Activated naive CD4-positive, alpha-beta T cell treated with anti-CD3 and anti-CD28 coated beads, Interleukin-2, amount 50 U/mL, for 24 hours (primary cell): ENCODE measurements at regions not wholly inside any gene's neighbourhood (a gene's known extent, or its start where the extent isn't known, plus 50 kb on each side); places are given as distances from the start of the nearest gene placed in this dataset.

Experiments
- H3K27ac Mint-ChIP-seq: one replicate; pipeline ENCODE4 v1.8.0; 2021; ENCODE audit warnings: mild to moderate bottlenecking, mixed read lengths
- H3K27me3 Mint-ChIP-seq: one replicate; pipeline ENCODE4 v1.8.0; 2021; ENCODE audit warnings: mixed read lengths
- H3K36me3 Mint-ChIP-seq: one replicate; pipeline ENCODE4 v1.8.0; 2021; ENCODE audit warnings: mixed read lengths
- H3K4me1 Mint-ChIP-seq: one replicate; pipeline ENCODE4 v1.8.0; 2021; ENCODE audit warnings: mixed read lengths
- H3K4me3 Mint-ChIP-seq: one replicate; pipeline ENCODE4 v1.8.0; 2021; ENCODE audit warnings: mild to moderate bottlenecking, mixed read lengths
- H3K9me3 Mint-ChIP-seq: one replicate; pipeline ENCODE4 v1.8.0; 2021; ENCODE audit warnings: mixed read lengths

- Mint-ChIP-seq H3K4me3 (no peak overlapping the region), H3K9me3 (no peaks in the 10 kb centered on the region), H3K4me1 (no peaks in the 10 kb centered on the region), H3K27ac (no peak overlapping the region), H3K27me3 (no peaks in the 10 kb centered on the region), H3K36me3 (no peaks in the 10 kb centered on the region)
These were observed 338.7 kb downstream of the BRD1 start for GRCh38 chr22:49488943-49489342.

GRCh38 chr22:49487950-49488349 is 339.7 kb downstream of the BRD1 start:
- Mint-ChIP-seq H3K27me3 (no peaks in the 10 kb centered on the region), H3K36me3 (no peaks in the 10 kb centered on the region), H3K27ac (no peak overlapping the region), H3K4me3 (no peak overlapping the region), H3K4me1 (no peaks in the 10 kb centered on the region), H3K9me3 (no peaks in the 10 kb centered on the region)

- no peak overlapping the region for H3K4me3 Mint-ChIP-seq
- no peaks in the 10 kb centered on the region for H3K4me1 Mint-ChIP-seq
- peaks cover 2% of the 10 kb centered on the region for H3K27me3 Mint-ChIP-seq
- no peak overlapping the region for H3K27ac Mint-ChIP-seq
- no peaks in the 10 kb centered on the region for H3K9me3 Mint-ChIP-seq
- no peaks in the 10 kb centered on the region for H3K36me3 Mint-ChIP-seq
These were observed 341.4 kb downstream of the BRD1 start for GRCh38 chr22:49486225-49486624.

GRCh38 chr22:49483946-49484345 is 343.7 kb downstream of the BRD1 start:
- peaks cover 7% of the 10 kb centered on the region for H3K27me3 Mint-ChIP-seq
- no peak overlapping the region for H3K27ac Mint-ChIP-seq
- no peaks in the 10 kb centered on the region for H3K4me1 Mint-ChIP-seq
- H3K9me3 Mint-ChIP-seq = no peaks in the 10 kb centered on the region
- H3K36me3 Mint-ChIP-seq = no peaks in the 10 kb centered on the region
- H3K4me3 Mint-ChIP-seq = no peak overlapping the region

GRCh38 chr22:49483281-49483870 is 344.3 kb downstream of the BRD1 start:
- no peaks in the 10 kb centered on the region for H3K36me3 Mint-ChIP-seq
- H3K27ac Mint-ChIP-seq = no peak overlapping the region
- H3K4me1 Mint-ChIP-seq = no peaks in the 10 kb centered on the region
- H3K9me3 Mint-ChIP-seq = no peaks in the 10 kb centered on the region
- no peak overlapping the region for H3K4me3 Mint-ChIP-seq
- H3K27me3 Mint-ChIP-seq = peaks cover 7% of the 10 kb centered on the region

- H3K4me3 Mint-ChIP-seq = no peak overlapping the region
- no peaks in the 10 kb centered on the region for H3K9me3 Mint-ChIP-seq
- H3K27me3 Mint-ChIP-seq = peaks cover 7% of the 10 kb centered on the region
- no peak overlapping the region for H3K27ac Mint-ChIP-seq
- no peaks in the 10 kb centered on the region for H3K4me1 Mint-ChIP-seq
- H3K36me3 Mint-ChIP-seq = no peaks in the 10 kb centered on the region
These were observed 344.9 kb downstream of the BRD1 start for GRCh38 chr22:49482811-49483210.

GRCh38 chr22:49481659-49482399 is 345.8 kb downstream of the BRD1 start:
- H3K4me1 Mint-ChIP-seq = no peaks in the 10 kb centered on the region
- H3K4me3 Mint-ChIP-seq = no peak overlapping the region
- H3K27ac Mint-ChIP-seq = no peak overlapping the region
- H3K27me3 Mint-ChIP-seq = peaks cover 7% of the 10 kb centered on the region
- H3K9me3 Mint-ChIP-seq = peaks cover under 1% of the 10 kb centered on the region
- no peaks in the 10 kb centered on the region for H3K36me3 Mint-ChIP-seq

- no peak overlapping the region for H3K27ac Mint-ChIP-seq
- no peak overlapping the region for H3K4me3 Mint-ChIP-seq
- H3K9me3 Mint-ChIP-seq = peaks cover 8% of the 10 kb centered on the region
- H3K4me1 Mint-ChIP-seq = no peaks in the 10 kb centered on the region
- H3K27me3 Mint-ChIP-seq = peaks cover 8% of the 10 kb centered on the region
- peaks cover 3% of the 10 kb centered on the region for H3K36me3 Mint-ChIP-seq
These were observed 346.6 kb downstream of the BRD1 start for GRCh38 chr22:49480896-49481658.

- peaks cover 8% of the 10 kb centered on the region for H3K27me3 Mint-ChIP-seq
- H3K36me3 Mint-ChIP-seq = peaks cover 4% of the 10 kb centered on the region
- no peak overlapping the region for H3K27ac Mint-ChIP-seq
- H3K4me1 Mint-ChIP-seq = no peaks in the 10 kb centered on the region
- no peak overlapping the region for H3K4me3 Mint-ChIP-seq
- peaks cover 9% of the 10 kb centered on the region for H3K9me3 Mint-ChIP-seq
These were observed 347.3 kb downstream of the BRD1 start for GRCh38 chr22:49480331-49480730.

- Mint-ChIP-seq H3K9me3 (peaks cover 9% of the 10 kb centered on the region), H3K27me3 (peaks cover 8% of the 10 kb centered on the region), H3K36me3 (peaks cover 4% of the 10 kb centered on the region), H3K4me3 (no peak overlapping the region), H3K27ac (no peak overlapping the region), H3K4me1 (no peaks in the 10 kb centered on the region)
These were observed 348.1 kb downstream of the BRD1 start for GRCh38 chr22:49479566-49479965.

GRCh38 chr22:49476800-49477400 is 350.8 kb downstream of the BRD1 start:
- Mint-ChIP-seq H3K36me3 (peaks cover 4% of the 10 kb centered on the region), H3K9me3 (peaks cover 9% of the 10 kb centered on the region), H3K4me3 (no peak overlapping the region), H3K27ac (no peak overlapping the region), H3K27me3 (peaks cover 7% of the 10 kb centered on the region), H3K4me1 (no peaks in the 10 kb centered on the region)

- Mint-ChIP-seq H3K9me3 (peaks cover 9% of the 10 kb centered on the region), H3K4me3 (no peak overlapping the region), H3K27me3 (peaks cover 7% of the 10 kb centered on the region), H3K36me3 (peaks cover 4% of the 10 kb centered on the region), H3K4me1 (no peaks in the 10 kb centered on the region), H3K27ac (no peak overlapping the region)
These were observed 351.5 kb downstream of the BRD1 start for GRCh38 chr22:49476176-49476575.

GRCh38 chr22:49475253-49475652 is 352.4 kb downstream of the BRD1 start:
- Mint-ChIP-seq H3K27me3 (peaks cover 6% of the 10 kb centered on the region), H3K4me1 (no peaks in the 10 kb centered on the region), H3K4me3 (no peak overlapping the region), H3K36me3 (peaks cover 4% of the 10 kb centered on the region), H3K9me3 (peaks cover 9% of the 10 kb centered on the region), H3K27ac (no peak overlapping the region)

GRCh38 chr22:49473286-49473685 is 354.4 kb downstream of the BRD1 start:
- Mint-ChIP-seq H3K4me1 (no peaks in the 10 kb centered on the region), H3K36me3 (peaks cover 4% of the 10 kb centered on the region), H3K4me3 (no peak overlapping the region), H3K27me3 (peaks cover 3% of the 10 kb centered on the region), H3K9me3 (peaks cover 9% of the 10 kb centered on the region), H3K27ac (no peak overlapping the region)

GRCh38 chr22:49470741-49471503 is 356.8 kb downstream of the BRD1 start:
- Mint-ChIP-seq H3K4me1 (no peaks in the 10 kb centered on the region), H3K27me3 (peaks cover 1% of the 10 kb centered on the region), H3K4me3 (no peak overlapping the region), H3K9me3 (no peaks in the 10 kb centered on the region), H3K36me3 (no peaks in the 10 kb centered on the region), H3K27ac (no peak overlapping the region)
